ENCODE measurements at regions not wholly inside any gene's neighbourhood (a gene's known extent, or its start where the extent isn't known, plus 50 kb on each side); places are given as distances from the start of the nearest gene placed in this dataset.

GRCh38 chr21:21907271-21907670 lies 909.1 kb downstream of the NCAM2 start:
- Histone ChIP-seq H3K27ac (no peak overlapping the region), H3K27me3 (no peaks in the 10 kb centered on the region), H3K4me1 (no peaks in the 10 kb centered on the region), H3K9me3 (no peaks in the 10 kb centered on the region), H3K36me3 (no peaks in the 10 kb centered on the region), H3K4me3 (no peak overlapping the region)
- intact Hi-C loops (cut with DNase I; ENCODE audit: low total_unique reads): loop anchor here (5.0 kb wide), 1 partner anchor 415 kb away; no protein-coding TSS in a partner anchor
- TF ChIP-seq CTCF (IDR thresholded peaks at IDR 0.05) (no peak), POLR2A (IDR thresholded peaks at IDR 0.05) (no peak), POLR2AphosphoS5 (IDR thresholded peaks at IDR 0.05) (no peak)
- no peak for DNase-seq (ENCODE audit: low spot score in 2 of 2)

GRCh38 chr21:21915816-21916215 lies 917.6 kb downstream of the NCAM2 start:
- no peak overlapping the region for H3K4me3 ChIP-seq
- no peaks in the 10 kb centered on the region for H3K36me3 ChIP-seq
- H3K9me3 ChIP-seq: no peaks in the 10 kb centered on the region
- no peaks in the 10 kb centered on the region for H3K4me1 ChIP-seq
- no peak for DNase-seq (ENCODE audit: low spot score in 2 of 2)
- H3K27ac ChIP-seq: no peak overlapping the region
- H3K27me3 ChIP-seq: no peaks in the 10 kb centered on the region
- no peak for TF ChIP-seq CTCF (IDR thresholded peaks at IDR 0.05)
- TF ChIP-seq POLR2A (IDR thresholded peaks at IDR 0.05): no peak
- no peak for TF ChIP-seq POLR2AphosphoS5 (IDR thresholded peaks at IDR 0.05)
- intact Hi-C loops (cut with DNase I; ENCODE audit: low total_unique reads): no loop called here

- H3K27me3 ChIP-seq: no peaks in the 10 kb centered on the region
- intact Hi-C loops (cut with DNase I; ENCODE audit: low total_unique reads): no loop called here
These were observed 923.4 kb downstream of the NCAM2 start for GRCh38 chr21:21921410-21922232.

GRCh38 chr21:21929226-21929625 lies 931.0 kb downstream of the NCAM2 start:
- H3K27ac ChIP-seq: no peak overlapping the region

More at GRCh38 chr21:21921410-21922232, 923.4 kb downstream of the NCAM2 start:
- DNase-seq (ENCODE audit: low spot score in 2 of 2): no peak
- Histone ChIP-seq H3K4me1 (no peaks in the 10 kb centered on the region), H3K9me3 (no peaks in the 10 kb centered on the region), H3K4me3 (no peak overlapping the region), H3K36me3 (no peaks in the 10 kb centered on the region), H3K27ac (no peak overlapping the region)
- no peak for TF ChIP-seq POLR2A (IDR thresholded peaks at IDR 0.05)
- peak in 2 of 3 donors; percentile 37 to 52 for TF ChIP-seq CTCF (IDR thresholded peaks at IDR 0.05)

More at GRCh38 chr21:21929226-21929625, 931.0 kb downstream of the NCAM2 start:
- no peak for DNase-seq (ENCODE audit: low spot score in 2 of 2)
- TF ChIP-seq POLR2AphosphoS5 (IDR thresholded peaks at IDR 0.05) (no peak), POLR2A (IDR thresholded peaks at IDR 0.05) (no peak), CTCF (IDR thresholded peaks at IDR 0.05) (no peak)
- Histone ChIP-seq H3K27me3 (no peaks in the 10 kb centered on the region), H3K4me3 (no peak overlapping the region), H3K36me3 (no peaks in the 10 kb centered on the region), H3K9me3 (no peaks in the 10 kb centered on the region), H3K4me1 (no peaks in the 10 kb centered on the region)
- intact Hi-C loops (cut with DNase I; ENCODE audit: low total_unique reads): no loop called here

Measured in breast epithelium (tissue), 4 donors.